SK-N-SH (cell line): ENCODE measurements at regions not wholly inside any gene's neighbourhood (a gene's known extent, or its start where the extent isn't known, plus 50 kb on each side); places are given as distances from the start of the nearest gene placed in this dataset.

Experiments used
- CTCF ChIA-PET: fragments of 300-600, 350-600 bp; formaldehyde crosslinking; extraction: SDS; loops from one replicate; lab custom pipeline; 2021; lab: Yijun Ruan, JAX
- POLR2A ChIA-PET: fragments of 350-600 bp; sonication (Branson Sonifier 250); formaldehyde crosslinking; extraction: SDS; loops from one replicate; lab custom pipeline; 2020; ENCODE audit warnings: antibody characterized with exemption, inconsistent platforms; lab: Yijun Ruan, JAX
- DNase-seq: peaks from one replicate; pipeline ENCODE4 v3.0.0; 2012
- H2AFZ ChIP-seq: fragments of 200-600 bp; sonication (generic); 2 replicates; pipeline ENCODE4 v1.8.1; 2016; ENCODE audit warnings: antibody characterized with exemption, mild to moderate bottlenecking, low read depth
- H3F3A ChIP-seq: fragments of 200-600 bp; sonication (generic); replicated peaks from 2 replicates; pipeline ENCODE3; 2016; ENCODE audit warnings: antibody characterized with exemption, mild to moderate bottlenecking; ENCODE audit not compliant: insufficient read depth
- H3K27ac ChIP-seq, 2 experiments: fragments of 200-500 bp in 1 of 2; fragments of 200-600 bp in 1 of 2; sonication (Bioruptor generic) in 1 of 2; sonication (generic), shearing (Covaris generic) in 1 of 2; 2 replicates each; pipeline versions ENCODE4 v1.5.1 to v1.6.1; 2014 to 2016; ENCODE audit warnings: low read depth in 2 of 2, inconsistent platforms in 1 of 2, low read length in 1 of 2, mild to moderate bottlenecking in 1 of 2, mixed read lengths in 1 of 2
- H3K27me3 ChIP-seq: fragments of 200-600 bp; sonication (generic), shearing (Covaris generic); 2 replicates; pipeline ENCODE4 v1.6.1; 2016; ENCODE audit warnings: mixed run types; ENCODE audit not compliant: insufficient read depth
- H3K36me3 ChIP-seq, 2 experiments: fragments of 200-500 bp in 1 of 2; fragments of 200-600 bp in 1 of 2; sonication (Bioruptor generic) in 1 of 2; sonication (generic) in 1 of 2; replicated peaks in 1 of 2; 2 replicates each; pipeline versions ENCODE3 to v1.5.1; 2014 to 2016; ENCODE audit warnings: low read length in 1 of 2, mild to moderate bottlenecking in 1 of 2; ENCODE audit not compliant: insufficient read depth in 2 of 2, control insufficient read depth in 1 of 2
- H3K4me1 ChIP-seq, 2 experiments: fragments of 200-500 bp in 1 of 2; fragments of 200-600 bp in 1 of 2; sonication (Bioruptor generic) in 1 of 2; sonication (generic), shearing (Covaris generic) in 1 of 2; 2 replicates each; pipeline versions ENCODE4 v1.5.1 to v1.6.1; 2014 to 2016; ENCODE audit warnings: low read depth in 1 of 2, low read length in 1 of 2, mixed run types in 1 of 2; ENCODE audit not compliant: insufficient read depth in 2 of 2, control insufficient read depth in 1 of 2
- H3K4me2 ChIP-seq: fragments of 200-600 bp; sonication (generic), shearing (Covaris generic); 2 replicates; pipeline ENCODE4 v1.6.1; 2017; ENCODE audit warnings: mixed run types
- H3K4me3 ChIP-seq, 2 experiments: fragments of 200-500 bp in 1 of 2; fragments of 200-600 bp in 1 of 2; sonication (Bioruptor generic) in 1 of 2; sonication (generic), shearing (Covaris generic) in 1 of 2; 2 replicates each; pipeline versions ENCODE4 v1.5.1 to v1.8.1; 2014 to 2016; ENCODE audit warnings: low read depth in 2 of 2, inconsistent platforms in 1 of 2, low read length in 1 of 2, mild to moderate bottlenecking in 1 of 2, mixed read lengths in 1 of 2, moderate library complexity in 1 of 2
- H3K79me2 ChIP-seq: fragments of 200-600 bp; sonication (generic); 2 replicates; pipeline ENCODE4 v1.8.1; 2017; ENCODE audit warnings: mild to moderate bottlenecking; ENCODE audit not compliant: insufficient read depth
- H3K9ac ChIP-seq: fragments of 200-600 bp; sonication (generic); 2 replicates; pipeline ENCODE4 v1.6.1; 2017; ENCODE audit warnings: mixed run types
- H3K9me2 ChIP-seq: fragments of 200-600 bp; sonication (generic); 2 replicates; pipeline ENCODE4 v1.6.1; 2017; ENCODE audit warnings: mixed run types
- H3K9me3 ChIP-seq: fragments of 200-600 bp; sonication (generic); 2 replicates; pipeline ENCODE4 v1.6.1; 2017; ENCODE audit warnings: mixed run types, mild to moderate bottlenecking, moderate library complexity
- H4K20me1 ChIP-seq: fragments of 200-600 bp; sonication (generic); 2 replicates; pipeline ENCODE4 v1.6.1; 2017; ENCODE audit warnings: mild to moderate bottlenecking, mixed run types; ENCODE audit not compliant: insufficient read depth
- CTCF ChIP-seq: fragments of 200-600 bp; sonication (generic); IDR thresholded peaks from 2 replicates; pipeline ENCODE4 v1.6.1; 2017; ENCODE audit warnings: antibody characterized with exemption, mild to moderate bottlenecking, moderate library complexity
- ELF1 ChIP-seq: IDR thresholded peaks from 2 replicates; pipeline ENCODE4 v1.4.0; 2012
- FOXM1 ChIP-seq: IDR thresholded peaks from 2 replicates; pipeline ENCODE4 v1.4.0; 2012; ENCODE audit warnings: low read depth, mild to moderate bottlenecking
- JUND ChIP-seq: IDR thresholded peaks from 2 replicates; pipeline ENCODE4 v1.4.0; 2012
- MXI1 ChIP-seq: IDR thresholded peaks from 2 replicates; pipeline ENCODE4 v1.6.1; 2012; ENCODE audit warnings: mild to moderate bottlenecking, low read depth, low read length, improper control_type of control experiment
- RCOR1 ChIP-seq: fragments of 150-350 bp; IDR thresholded peaks from 2 replicates; pipeline ENCODE4 v1.6.1; 2017; ENCODE audit warnings: antibody characterized with exemption, low read length
- RFX5 ChIP-seq: IDR thresholded peaks from 2 replicates; pipeline ENCODE4 v1.6.1; 2012; ENCODE audit warnings: mild to moderate bottlenecking, improper control_type of control experiment, low read length
- SIN3A ChIP-seq: IDR thresholded peaks from 2 replicates; pipeline ENCODE4 v1.6.1; 2012; ENCODE audit warnings: low read depth, mild to moderate bottlenecking, low read length, moderate library complexity, borderline replicate concordance
- TEAD4 ChIP-seq: IDR thresholded peaks from 2 replicates; pipeline ENCODE4 v1.4.0; 2012; ENCODE audit warnings: mild to moderate bottlenecking, borderline replicate concordance; ENCODE audit not compliant: insufficient read depth
- USF1 ChIP-seq: IDR thresholded peaks from 2 replicates; pipeline ENCODE4 v1.4.0; 2012; ENCODE audit warnings: low read depth, borderline replicate concordance
- USF2 ChIP-seq: fragments of 150-350 bp; IDR thresholded peaks from 2 replicates; pipeline ENCODE4 v1.6.1; 2017; ENCODE audit warnings: antibody characterized with exemption, low read length, low read depth, borderline replicate concordance
- YY1 ChIP-seq: IDR thresholded peaks from 2 replicates; pipeline ENCODE4 v1.4.0; 2012; ENCODE audit warnings: low read depth, mild to moderate bottlenecking
- ZBTB33 ChIP-seq: IDR thresholded peaks from 2 replicates; pipeline ENCODE4 v1.4.0; 2012; ENCODE audit warnings: low read depth, borderline replicate concordance
- WGBS: methylation state at CpG from one replicate; pipeline ENCODE4 v1.1.6; 2017; ENCODE audit warnings: low lambda C conversion rate; 5-methylcytosine and 5-hydroxymethylcytosine counted together

GRCh38 chr6:25165177-25165576 is 114.0 kb upstream of the CARMIL1 start:
- Histone ChIP-seq H3K79me2 (no peaks in the 10 kb centered on the region), H3K27ac (peak overlapping the region in 1 of 2 experiments; percentile 92; a peak in 2 of 4 replicates), H4K20me1 (no peaks in the 10 kb centered on the region), H3K9me2 (no peaks in the 10 kb centered on the region), H2AFZ (no peak overlapping the region), H3K36me3 (no peaks in the 10 kb centered on the region), H3K4me2 (peak overlapping the region; percentile 65; the same call in 1 of the 2 replicates), H3K9me3 (no peaks in the 10 kb centered on the region), H3K9ac (peak overlapping the region; percentile 27; the same call in 1 of the 2 replicates), H3K4me1 (peaks cover 6 to 23% of the 10 kb centered on the region in 2 experiments; a peak in 2 of 4 replicates), H3F3A (peaks cover 6% of the 10 kb centered on the region), H3K4me3 (peak overlapping the region; percentile 46 to 50; a peak in 3 of 4 replicates), H3K27me3 (no peaks in the 10 kb centered on the region)
- WGBS: 90% methylated on average over 7 of the region's 7 CpGs
- ChIA-PET POLR2A (no interaction called here), CTCF (no interaction called here)
- no peak for DNase-seq
- TF ChIP-seq JUND (no peak), SIN3A (no peak), ELF1 (no peak), TEAD4 (no peak)

GRCh38 chr6:25165800-25166199 is 113.4 kb upstream of the CARMIL1 start:
- peak overlapping the region; percentile 72 for H2AFZ ChIP-seq
- POLR2A ChIA-PET: no interaction called here
- H3K79me2 ChIP-seq: no peaks in the 10 kb centered on the region
- peak overlapping the region; percentile 46 to 50 for H3K4me3 ChIP-seq
- H3F3A ChIP-seq: peaks cover 6% of the 10 kb centered on the region
- no peaks in the 10 kb centered on the region for H3K36me3 ChIP-seq
- TF ChIP-seq MXI1: no peak
- TF ChIP-seq TEAD4: no peak
- TF ChIP-seq RFX5: no peak
- no peak for TF ChIP-seq FOXM1
- no peak for TF ChIP-seq USF1
- TF ChIP-seq ZBTB33: no peak
- no peak for TF ChIP-seq CTCF
- no peak for TF ChIP-seq RCOR1
- no peak for TF ChIP-seq JUND
- TF ChIP-seq YY1: no peak
- TF ChIP-seq USF2: no peak
- TF ChIP-seq, all 33 proteins: peak for 0
- Histone ChIP-seq H3K27ac (peak overlapping the region; percentile 34 to 92; a peak in 3 of 4 replicates), H4K20me1 (no peaks in the 10 kb centered on the region), H3K9me3 (no peaks in the 10 kb centered on the region), H3K27me3 (no peaks in the 10 kb centered on the region), H3K4me1 (peaks cover 6 to 23% of the 10 kb centered on the region in 2 experiments; a peak in 2 of 4 replicates), H3K4me2 (peak overlapping the region; percentile 65), H3K9ac (peak overlapping the region; percentile 27), H3K9me2 (no peaks in the 10 kb centered on the region)
- DNase-seq: no peak
- CTCF ChIA-PET: interaction anchor here (1.1 kb wide), 1 partner anchor 58 kb away, joined by 4 read pairs; no protein-coding TSS in a partner anchor
- 75% methylated on average over 1 of the region's 1 CpG for WGBS
